SK-N-DZ (cell line): ENCODE measurements at regions not wholly inside any gene's neighbourhood (a gene's known extent, or its start where the extent isn't known, plus 50 kb on each side); places are given as distances from the start of the nearest gene placed in this dataset.
A peak's percentile ranks its signal among the peaks of the same experiment; 100 is the strongest.

Experiments used
- DNase-seq: peaks from one replicate; pipeline ENCODE4 v3.0.0-alpha.2; 2015; ENCODE audit warnings: low spot score

- no peak for DNase-seq
Observed at GRCh38 chr15:95432878-95433405, 897.6 kb upstream of the NR2F2 start.

DNA sequence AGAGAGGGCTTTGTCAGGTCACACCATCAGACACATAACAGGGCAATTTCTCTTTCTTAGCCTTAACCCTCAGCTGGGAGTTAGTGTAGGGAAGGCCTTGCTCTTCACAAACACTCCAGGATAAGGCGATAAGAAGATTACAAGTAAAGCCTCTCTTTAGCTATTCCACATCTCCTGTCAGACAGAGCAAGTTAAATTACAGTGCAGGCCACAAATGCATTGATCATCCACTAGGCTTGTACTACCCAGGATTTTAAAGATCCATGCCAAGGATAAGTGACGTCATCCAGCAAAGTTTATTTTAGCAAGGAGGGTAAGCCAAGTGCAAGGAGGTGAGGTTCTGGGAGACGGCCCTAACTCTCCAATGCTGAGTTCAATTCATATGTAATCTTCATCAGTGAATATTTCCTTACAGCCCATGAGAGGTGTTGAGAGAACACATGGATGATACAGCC lies 890.6 kb upstream of the NR2F2 start:
- DNase-seq = no peak

- DNase-seq = no peak
Observed at GRCh38 chr15:95440712-95441111, 889.8 kb upstream of the NR2F2 start.

GRCh38 chr15:95442107-95442719 lies 888.3 kb upstream of the NR2F2 start:
- no peak for DNase-seq

DNA sequence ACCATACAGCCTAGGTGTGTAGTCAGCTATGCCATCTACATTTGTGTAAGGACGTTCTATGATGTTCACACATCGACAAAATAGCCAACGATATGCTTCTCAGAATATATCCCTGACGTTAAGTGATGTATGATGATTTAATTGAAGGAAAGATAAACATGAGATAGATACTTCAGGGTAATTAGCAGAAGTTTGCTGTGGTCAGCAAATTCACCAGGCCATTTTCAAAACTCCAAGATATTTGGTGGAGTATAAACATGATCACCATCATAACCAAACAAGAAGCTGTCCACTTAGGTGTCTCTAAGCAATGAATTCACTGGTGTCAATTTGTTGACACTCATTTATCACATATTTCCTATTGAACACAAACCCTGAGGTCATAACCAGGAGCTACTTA lies 885.6 kb upstream of the NR2F2 start:
- DNase-seq = no peak

DNA sequence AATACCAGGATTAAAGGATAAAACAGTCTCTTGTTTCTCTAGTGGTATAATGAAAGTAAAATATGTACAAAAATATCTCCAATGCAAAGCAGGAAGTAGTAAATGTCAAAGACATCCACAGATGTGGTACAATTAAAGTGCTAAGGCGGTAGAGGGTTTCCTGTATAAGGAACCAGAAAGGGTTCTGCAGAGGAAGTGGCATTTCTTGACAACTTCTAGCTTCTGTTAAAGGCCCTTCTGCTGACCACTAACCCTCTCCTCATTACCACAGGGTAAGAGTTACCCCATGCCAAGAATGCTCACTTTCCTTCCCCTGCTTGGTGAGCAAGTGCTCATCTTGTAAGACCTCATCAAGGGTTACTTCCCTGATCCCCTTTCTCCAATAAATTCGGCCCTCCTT lies 883.6 kb upstream of the NR2F2 start:
- no peak for DNase-seq

DNA sequence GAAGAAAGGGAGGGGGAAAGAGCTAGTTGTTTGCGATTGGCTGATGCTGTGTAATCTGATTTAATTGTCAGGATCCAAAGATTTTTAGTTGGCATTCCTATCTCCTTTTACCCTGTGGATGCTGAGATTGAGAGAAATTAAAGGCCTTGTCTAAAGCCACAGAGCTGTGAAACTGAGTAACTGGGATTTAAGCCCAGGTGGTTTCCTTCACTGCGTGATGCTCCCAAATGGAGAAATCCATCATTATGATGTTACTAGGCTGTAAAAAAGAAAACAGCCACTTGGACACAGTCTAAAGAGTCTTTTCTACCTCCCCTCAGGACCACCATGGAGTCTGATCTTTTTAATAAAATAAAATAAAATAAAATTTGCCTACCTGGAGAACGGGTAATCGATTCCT lies 883.0 kb upstream of the NR2F2 start:
- DNase-seq = no peak

- no peak for DNase-seq
Observed at GRCh38 chr15:95448531-95449229, 881.8 kb upstream of the NR2F2 start.

GRCh38 chr15:95449230-95449628 lies 881.3 kb upstream of the NR2F2 start:
- no peak for DNase-seq

GRCh38 chr15:95450413-95450812 lies 880.1 kb upstream of the NR2F2 start:
- DNase-seq = no peak

- DNase-seq = peak; percentile 63
Observed at GRCh38 chr15:95451938-95452337, 878.6 kb upstream of the NR2F2 start.

DNA sequence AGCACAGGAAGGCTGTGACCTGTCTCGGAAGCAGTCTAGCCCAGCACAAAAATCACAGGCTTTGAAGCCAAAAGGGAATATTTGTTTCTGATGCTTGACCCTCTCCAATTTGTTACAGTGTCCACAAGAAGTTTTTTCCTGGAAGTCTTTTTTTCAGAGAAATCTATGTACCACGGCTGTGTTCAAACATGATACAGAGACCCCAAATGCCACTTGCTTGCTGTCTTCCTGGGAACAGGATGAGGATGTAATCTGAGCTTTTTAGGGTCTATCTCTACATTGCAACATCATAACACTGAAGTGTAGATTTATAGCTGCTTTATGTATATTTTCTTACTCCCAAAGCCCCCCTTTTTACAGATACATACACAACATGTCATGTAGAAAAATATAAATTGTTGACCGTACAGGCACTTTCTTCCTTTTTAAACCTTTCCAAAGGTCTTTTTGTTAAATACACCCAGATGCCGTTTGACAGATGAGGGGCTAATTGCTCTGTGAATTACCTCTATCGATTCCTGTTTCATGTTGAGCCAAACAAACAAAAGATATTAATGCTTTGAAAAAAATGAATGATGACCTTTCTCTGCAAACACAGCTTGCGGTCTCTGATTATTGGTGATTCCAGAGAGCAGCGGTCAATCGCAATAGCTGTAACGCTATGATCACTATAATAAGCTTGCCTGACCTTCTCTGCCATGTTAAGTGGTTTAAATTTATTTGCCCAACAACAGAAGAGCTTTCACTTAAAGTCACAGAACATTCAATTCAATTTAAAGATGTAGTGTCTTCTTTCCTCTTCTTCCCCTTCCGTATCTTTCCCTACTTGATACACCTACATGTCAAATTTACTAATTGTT lies 875.9 kb upstream of the NR2F2 start:
- no peak for DNase-seq

DNA sequence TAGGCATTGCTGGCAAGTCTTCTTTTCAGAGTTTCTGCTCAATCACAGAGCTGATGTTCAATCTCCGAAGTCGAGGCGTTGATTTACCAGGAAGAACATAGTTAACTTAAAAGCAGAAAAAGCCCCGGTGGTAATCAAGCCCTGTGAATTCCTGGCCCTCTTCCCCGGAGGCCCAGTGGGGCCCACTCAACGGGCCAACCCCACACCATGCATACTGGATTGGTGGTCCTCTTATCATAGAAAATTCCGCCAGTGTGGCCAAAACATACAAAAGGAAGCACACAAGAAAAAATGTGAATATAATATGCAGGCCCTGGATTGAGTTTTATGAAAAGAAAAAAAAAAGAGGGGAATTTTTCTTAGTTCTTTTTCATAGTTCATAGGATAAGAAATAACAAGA lies 873.0 kb upstream of the NR2F2 start:
- DNase-seq = no peak

DNA sequence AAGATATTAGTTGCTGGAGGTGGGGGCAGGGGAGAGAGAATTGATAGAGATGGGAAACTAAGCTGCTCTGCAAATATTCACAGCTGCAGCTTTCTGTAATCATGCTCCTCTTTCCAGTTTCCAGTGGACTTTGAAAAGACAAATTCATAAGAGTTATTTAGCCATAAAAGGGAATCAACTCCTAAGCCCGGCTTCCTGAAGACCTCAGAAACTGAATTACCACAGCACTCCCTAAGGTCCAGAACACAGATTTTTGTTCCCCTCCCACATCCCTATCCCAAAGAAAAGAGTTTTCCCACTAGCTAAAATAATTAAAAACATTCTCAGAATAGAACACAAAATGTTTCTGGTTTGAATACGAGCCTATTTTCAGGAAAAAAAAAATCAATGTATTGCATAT lies 871.8 kb upstream of the NR2F2 start:
- DNase-seq = no peak

- no peak for DNase-seq
Observed at GRCh38 chr15:95459273-95459672, 871.2 kb upstream of the NR2F2 start.

- DNase-seq = no peak
Observed at GRCh38 chr15:95464509-95464908, 866.0 kb upstream of the NR2F2 start.

- peak; percentile 41 for DNase-seq
Observed at GRCh38 chr15:95468820-95469219, 861.7 kb upstream of the NR2F2 start.

DNA sequence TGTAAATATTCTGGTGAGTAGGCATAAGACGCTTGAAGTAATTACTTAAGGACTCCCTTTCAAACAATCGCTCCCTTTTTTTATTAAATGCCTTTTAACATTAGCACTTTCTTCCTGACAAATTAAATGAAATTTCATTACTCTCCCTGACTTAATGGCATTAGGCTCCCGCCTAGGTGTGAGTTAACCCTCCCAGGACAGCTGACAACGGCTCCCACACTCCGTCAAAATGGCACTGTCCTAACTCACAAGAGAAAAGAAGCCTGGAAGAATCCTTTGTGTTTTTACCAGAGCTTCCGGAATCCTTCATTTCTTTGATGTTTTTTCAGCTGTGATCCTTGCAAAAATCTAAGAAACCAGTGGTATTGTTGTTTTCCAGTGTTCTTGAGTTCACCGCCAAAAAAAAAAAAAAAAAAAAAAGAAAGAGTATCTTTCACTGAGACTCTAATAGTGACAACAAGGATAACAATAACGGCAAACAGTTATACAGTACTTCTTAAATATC lies 861.0 kb upstream of the NR2F2 start:
- DNase-seq = no peak

DNA sequence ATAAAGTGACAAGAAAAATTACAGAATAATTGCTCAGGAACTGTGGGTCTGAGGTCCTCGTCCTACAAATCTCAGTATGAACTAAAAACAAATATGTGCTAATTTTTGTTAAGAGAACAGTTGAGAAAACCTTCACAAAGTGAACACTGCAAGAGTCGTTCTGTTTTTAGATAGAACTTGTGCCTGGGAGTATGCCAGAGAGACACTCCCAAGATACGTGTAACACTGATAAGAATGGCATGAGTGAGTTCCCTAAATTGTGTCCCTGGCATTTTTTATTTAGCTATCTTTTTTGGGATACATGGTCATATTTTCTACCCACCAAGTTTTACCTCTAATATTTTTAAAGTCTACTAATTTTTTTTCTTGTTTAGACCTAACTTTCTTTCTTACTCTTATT lies 860.0 kb upstream of the NR2F2 start:
- no peak for DNase-seq

- no peak for DNase-seq
Observed at GRCh38 chr15:95470997-95471689, 859.4 kb upstream of the NR2F2 start.

GRCh38 chr15:95471690-95472086 lies 858.8 kb upstream of the NR2F2 start:
- DNase-seq = no peak

DNA sequence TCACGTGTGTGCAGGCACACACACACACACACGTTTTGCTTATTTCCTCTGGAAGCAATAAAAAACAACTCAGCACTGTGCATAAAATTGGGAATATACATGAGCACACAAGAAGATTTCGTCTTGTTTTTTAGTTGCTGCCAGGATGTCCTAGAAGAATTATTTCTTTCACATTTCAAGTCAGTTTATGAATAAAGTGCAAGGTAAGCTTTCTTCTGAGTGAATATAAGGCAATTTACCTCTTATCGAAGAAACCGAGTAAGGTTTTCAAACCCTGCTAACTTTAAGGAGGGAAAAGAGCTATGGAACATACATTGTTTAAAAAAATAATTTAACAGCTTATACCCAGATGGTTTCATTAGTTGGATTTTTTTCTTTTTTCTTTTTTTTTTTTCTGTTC lies 855.4 kb upstream of the NR2F2 start:
- DNase-seq = no peak
